ENCODE measurements at regions not wholly inside any gene's neighbourhood (a gene's known extent, or its start where the extent isn't known, plus 50 kb on each side); places are given as distances from the start of the nearest gene placed in this dataset.
"Not testable (repeated sequence)": the region's sequence is repeated elsewhere in the genome, so short reads cannot be mapped to it uniquely, and the experiment has no call there.

- no peak for DNase-seq (ENCODE audit: low read depth)
Observed at GRCh38 chr9:84504360-84504759, 163.8 kb upstream of the SLC28A3 start.

GRCh38 chr9:84511651-84512050, 157.9 kb upstream of the NTRK2 start:
- no peak for DNase-seq (ENCODE audit: low read depth)

- DNase-seq (ENCODE audit: low read depth), result no peak
Observed at GRCh38 chr9:84512493-84512892, 157.0 kb upstream of the NTRK2 start.

- DNase-seq (ENCODE audit: low read depth), result no peak
Observed at GRCh38 chr9:84513473-84513872, 156.1 kb upstream of the NTRK2 start.

GRCh38 chr9:84513979-84514378, 155.6 kb upstream of the NTRK2 start:
- no peak for DNase-seq (ENCODE audit: low read depth)

- no peak for DNase-seq (ENCODE audit: low read depth)
Observed at GRCh38 chr9:84514421-84514820, 155.1 kb upstream of the NTRK2 start.

- no peak for DNase-seq (ENCODE audit: low read depth)
Observed at GRCh38 chr9:84517026-84517425, 152.5 kb upstream of the NTRK2 start.

- DNase-seq (ENCODE audit: low read depth), result no peak
Observed at GRCh38 chr9:84519413-84519812, 150.1 kb upstream of the NTRK2 start.

GRCh38 chr9:84521208-84521607, 148.3 kb upstream of the NTRK2 start:
- DNase-seq (ENCODE audit: low read depth), result no peak

- DNase-seq (ENCODE audit: low read depth), result not testable (repeated sequence)
Observed at GRCh38 chr9:84526211-84526610, 143.3 kb upstream of the NTRK2 start.

GRCh38 chr9:84527060-84527720, 142.3 kb upstream of the NTRK2 start:
- DNase-seq (ENCODE audit: low read depth), result not testable (repeated sequence)

- not testable (repeated sequence) for DNase-seq (ENCODE audit: low read depth)
Observed at GRCh38 chr9:84535973-84536372, 133.6 kb upstream of the NTRK2 start.

GRCh38 chr9:84538879-84539278, 130.7 kb upstream of the NTRK2 start:
- no peak for DNase-seq (ENCODE audit: low read depth)

- DNase-seq (ENCODE audit: low read depth), result no peak
Observed at GRCh38 chr9:84542554-84542953, 127.0 kb upstream of the NTRK2 start.

- DNase-seq (ENCODE audit: low read depth), result no peak
Observed at GRCh38 chr9:84554069-84554664, 115.4 kb upstream of the NTRK2 start.

GRCh38 chr9:84556556-84556955, 113.0 kb upstream of the NTRK2 start:
- DNase-seq (ENCODE audit: low read depth), result no peak

GRCh38 chr9:84557751-84558150, 111.8 kb upstream of the NTRK2 start:
- DNase-seq (ENCODE audit: low read depth), result no peak

- DNase-seq (ENCODE audit: low read depth), result no peak
Observed at GRCh38 chr9:84563691-84564090, 105.8 kb upstream of the NTRK2 start.

- no peak for DNase-seq (ENCODE audit: low read depth)
Observed at GRCh38 chr9:84567805-84568204, 101.7 kb upstream of the NTRK2 start.

GRCh38 chr9:84570482-84571154, 98.9 kb upstream of the NTRK2 start:
- DNase-seq (ENCODE audit: low read depth), result no peak

GRCh38 chr9:84573083-84573482, 96.4 kb upstream of the NTRK2 start:
- DNase-seq (ENCODE audit: low read depth), result no peak

GRCh38 chr9:84575705-84576104, 93.8 kb upstream of the NTRK2 start:
- no peak for DNase-seq (ENCODE audit: low read depth)

GRCh38 chr9:84583866-84584265, 85.7 kb upstream of the NTRK2 start:
- no peak for DNase-seq (ENCODE audit: low read depth)

- DNase-seq (ENCODE audit: low read depth), result no peak
Observed at GRCh38 chr9:84586662-84587061, 82.9 kb upstream of the NTRK2 start.
